ENCODE measurements at regions not wholly inside any gene's neighbourhood (a gene's known extent, or its start where the extent isn't known, plus 50 kb on each side); places are given as distances from the start of the nearest gene placed in this dataset.

DNA sequence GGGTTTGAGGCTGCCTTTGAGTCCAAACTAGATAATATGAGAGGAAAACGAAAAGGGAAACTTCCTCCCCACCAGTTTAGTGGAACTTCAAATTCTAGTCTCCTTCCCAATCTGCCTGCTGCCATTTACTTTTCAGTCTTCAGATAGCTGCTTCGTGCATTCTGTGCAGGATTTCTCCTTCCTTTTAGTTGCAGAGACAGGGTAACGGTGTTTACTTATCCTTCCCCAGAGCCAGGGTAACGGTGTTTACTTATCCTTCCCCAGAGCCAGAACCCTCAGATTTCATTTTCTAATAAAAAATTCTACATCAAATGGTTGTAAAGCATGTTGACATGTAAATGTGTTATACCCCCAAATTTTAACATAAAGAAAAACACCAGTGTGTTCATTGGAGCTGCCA lies 282.6 kb downstream of the VPS13C start:
- H2AFZ ChIP-seq (ENCODE audit: low read length) = no peak overlapping the region
- H3K4me2 ChIP-seq (ENCODE audit: low read length) = no peak overlapping the region
- no peaks in the 10 kb centered on the region for H3K36me3 ChIP-seq (ENCODE audit: insufficient read depth, low read length)
- H3K4me1 ChIP-seq (ENCODE audit: insufficient read depth, low read length, severe bottlenecking) = no peaks in the 10 kb centered on the region
- no peaks in the 10 kb centered on the region for H3F3A ChIP-seq (ENCODE audit: insufficient read depth, low read length)
- no peak overlapping the region for H3K9ac ChIP-seq (ENCODE audit: low read length)
- H3K27ac ChIP-seq (ENCODE audit: low read depth, low read length, poor library complexity, severe bottlenecking) = no peak overlapping the region
- H3K4me3 ChIP-seq (ENCODE audit: low read depth, low read length, poor library complexity, severe bottlenecking) = no peak overlapping the region
- no peaks in the 10 kb centered on the region for H3K79me2 ChIP-seq (ENCODE audit: insufficient read depth, low read length)
- H3K9me2 ChIP-seq (ENCODE audit: low read depth, low read length) = no peaks in the 10 kb centered on the region
- no peaks in the 10 kb centered on the region for H3K27me3 ChIP-seq (ENCODE audit: insufficient read depth, low read length)
- no peaks in the 10 kb centered on the region for H3K9me3 ChIP-seq (ENCODE audit: low read length)
- TF ChIP-seq, protein P1, sequence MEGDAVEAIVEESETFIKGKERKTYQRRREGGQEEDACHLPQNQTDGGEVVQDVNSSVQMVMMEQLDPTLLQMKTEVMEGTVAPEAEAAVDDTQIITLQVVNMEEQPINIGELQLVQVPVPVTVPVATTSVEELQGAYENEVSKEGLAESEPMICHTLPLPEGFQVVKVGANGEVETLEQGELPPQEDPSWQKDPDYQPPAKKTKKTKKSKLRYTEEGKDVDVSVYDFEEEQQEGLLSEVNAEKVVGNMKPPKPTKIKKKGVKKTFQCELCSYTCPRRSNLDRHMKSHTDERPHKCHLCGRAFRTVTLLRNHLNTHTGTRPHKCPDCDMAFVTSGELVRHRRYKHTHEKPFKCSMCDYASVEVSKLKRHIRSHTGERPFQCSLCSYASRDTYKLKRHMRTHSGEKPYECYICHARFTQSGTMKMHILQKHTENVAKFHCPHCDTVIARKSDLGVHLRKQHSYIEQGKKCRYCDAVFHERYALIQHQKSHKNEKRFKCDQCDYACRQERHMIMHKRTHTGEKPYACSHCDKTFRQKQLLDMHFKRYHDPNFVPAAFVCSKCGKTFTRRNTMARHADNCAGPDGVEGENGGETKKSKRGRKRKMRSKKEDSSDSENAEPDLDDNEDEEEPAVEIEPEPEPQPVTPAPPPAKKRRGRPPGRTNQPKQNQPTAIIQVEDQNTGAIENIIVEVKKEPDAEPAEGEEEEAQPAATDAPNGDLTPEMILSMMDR (IDR thresholded peaks at IDR 0.05; ENCODE audit: low read length) = no peak
- no peak for TF ChIP-seq EZH2 (IDR thresholded peaks at IDR 0.05; ENCODE audit: borderline replicate concordance, low read length)
- H4K20me1 ChIP-seq (ENCODE audit: insufficient read depth, low read length) = no peaks in the 10 kb centered on the region

DNA sequence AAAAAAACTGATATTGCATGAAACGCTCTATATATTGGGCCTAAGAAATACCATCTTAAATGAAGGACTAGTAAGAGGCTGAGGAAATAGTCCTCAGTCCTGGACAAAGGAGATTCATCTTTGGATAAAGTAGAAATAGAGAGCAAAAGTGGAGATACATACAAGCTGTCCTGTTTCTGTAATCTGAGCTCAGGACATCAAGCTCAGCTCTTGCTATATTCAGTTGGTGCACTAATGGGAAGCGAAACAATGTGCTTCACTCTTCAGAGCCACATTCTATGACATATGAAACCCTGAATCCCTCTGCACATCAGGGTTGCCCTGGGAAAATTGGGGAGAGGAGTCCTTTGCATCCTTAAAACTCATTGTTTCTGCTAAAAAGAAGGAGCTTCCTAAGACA lies 290.7 kb downstream of the VPS13C start:
- no peaks in the 10 kb centered on the region for H3K36me3 ChIP-seq (ENCODE audit: insufficient read depth, low read length)
- no peaks in the 10 kb centered on the region for H3K27me3 ChIP-seq (ENCODE audit: insufficient read depth, low read length)
- no peaks in the 10 kb centered on the region for H3K9me2 ChIP-seq (ENCODE audit: low read depth, low read length)
- no peaks in the 10 kb centered on the region for H3K4me1 ChIP-seq (ENCODE audit: insufficient read depth, low read length, severe bottlenecking)
- no peaks in the 10 kb centered on the region for H3K9me3 ChIP-seq (ENCODE audit: low read length)
- H4K20me1 ChIP-seq (ENCODE audit: insufficient read depth, low read length) = no peaks in the 10 kb centered on the region
- no peaks in the 10 kb centered on the region for H3K79me2 ChIP-seq (ENCODE audit: insufficient read depth, low read length)
- H3K4me3 ChIP-seq (ENCODE audit: low read depth, low read length, poor library complexity, severe bottlenecking) = no peak overlapping the region
- no peak for TF ChIP-seq EZH2 (IDR thresholded peaks at IDR 0.05; ENCODE audit: borderline replicate concordance, low read length)
- TF ChIP-seq, protein P1 (IDR thresholded peaks at IDR 0.05; ENCODE audit: low read length) = no peak
- no peak overlapping the region for H3K27ac ChIP-seq (ENCODE audit: low read depth, low read length, poor library complexity, severe bottlenecking)
- no peak overlapping the region for H3K4me2 ChIP-seq (ENCODE audit: low read length)
- no peaks in the 10 kb centered on the region for H3F3A ChIP-seq (ENCODE audit: insufficient read depth, low read length)
- H2AFZ ChIP-seq (ENCODE audit: low read length) = no peak overlapping the region
- no peak overlapping the region for H3K9ac ChIP-seq (ENCODE audit: low read length)

DNA sequence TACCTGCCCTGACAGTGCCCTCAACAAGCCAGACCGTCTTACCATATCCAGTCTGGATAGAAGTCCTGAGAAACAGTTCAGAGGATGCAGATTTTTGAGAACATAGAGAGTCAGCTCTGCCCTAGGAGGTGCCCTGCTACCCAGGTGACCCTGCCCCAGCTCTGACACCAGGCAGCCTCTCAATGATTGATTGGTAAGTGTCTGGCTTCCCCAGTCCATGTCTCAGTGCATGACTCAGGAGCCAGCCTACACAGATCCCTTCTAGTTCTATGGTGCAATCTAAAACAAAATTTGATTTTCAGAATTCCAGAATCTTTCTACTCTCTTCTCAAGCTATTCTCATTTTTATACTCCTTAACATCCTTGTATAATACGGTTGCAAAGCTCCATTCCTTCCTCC lies 292.1 kb downstream of the VPS13C start:
- Histone ChIP-seq H3F3A (ENCODE audit: insufficient read depth, low read length) (no peaks in the 10 kb centered on the region), H3K9me3 (ENCODE audit: low read length) (no peaks in the 10 kb centered on the region), H3K27ac (ENCODE audit: low read depth, low read length, poor library complexity, severe bottlenecking) (no peak overlapping the region), H3K36me3 (ENCODE audit: insufficient read depth, low read length) (no peaks in the 10 kb centered on the region), H3K4me2 (ENCODE audit: low read length) (no peak overlapping the region), H3K27me3 (ENCODE audit: insufficient read depth, low read length) (no peaks in the 10 kb centered on the region), H4K20me1 (ENCODE audit: insufficient read depth, low read length) (no peaks in the 10 kb centered on the region), H3K4me3 (ENCODE audit: low read depth, low read length, poor library complexity, severe bottlenecking) (no peak overlapping the region), H3K9ac (ENCODE audit: low read length) (no peak overlapping the region), H2AFZ (ENCODE audit: low read length) (no peak overlapping the region), H3K4me1 (ENCODE audit: insufficient read depth, low read length, severe bottlenecking) (no peaks in the 10 kb centered on the region), H3K79me2 (ENCODE audit: insufficient read depth, low read length) (no peaks in the 10 kb centered on the region), H3K9me2 (ENCODE audit: low read depth, low read length) (no peaks in the 10 kb centered on the region)
- no peak for TF ChIP-seq EZH2 (IDR thresholded peaks at IDR 0.05; ENCODE audit: borderline replicate concordance, low read length)
- TF ChIP-seq, protein P1 (IDR thresholded peaks at IDR 0.05; ENCODE audit: low read length) = no peak
